HCT116 (cell line): ENCODE measurements at regions not wholly inside any gene's neighbourhood (a gene's known extent, or its start where the extent isn't known, plus 50 kb on each side); places are given as distances from the start of the nearest gene placed in this dataset.

ENCODE experiments used
- ATAC-seq: fragments of 200-7000 bp; cut with Tn5 transposase; 2 replicates; pipeline ENCODE4 v1.9.1; 2020; ENCODE audit warnings: mild to moderate bottlenecking, moderate library complexity
- BruUV-seq: library from RNA; stranded (reverse); fragments of 400-500 nt; replicated peaks from 2 replicates; lab custom pipeline; 2021; lab: Mats Ljungman, UMichigan
- CTCF ChIA-PET: fragments of 300-600 bp; sonication (Branson Sonifier 250); formaldehyde crosslinking; loops from one replicate; lab custom pipeline; 2021; ENCODE audit warnings: antibody characterized with exemption; lab: Charles Lee
- POLR2A ChIA-PET: fragments of 300-600, 350-600 bp; sonication (Branson Sonifier 250); formaldehyde crosslinking; loops from one replicate; lab custom pipeline; 2021; ENCODE audit warnings: antibody characterized with exemption; lab: Charles Lee
- RAD21 ChIA-PET, 2 experiments: fragments of 300-600 bp; sonication (Branson Sonifier 250); formaldehyde crosslinking; loops; one replicate each; lab custom pipeline; 2023; ENCODE audit warnings: low total read pairs in 2 of 2; ENCODE audit not compliant: uncharacterized antibody in 2 of 2, unreplicated experiment in 2 of 2, low non-redundant PET in 1 of 2; lab: Charles Lee
- DNase-seq: peaks from one replicate; pipeline ENCODE4 v3.0.0-alpha.2; 2010; ENCODE audit warnings: low read depth, low spot score
- H2AFZ ChIP-seq: fragments of 200-600 bp; shearing (Covaris generic), sonication (generic); 2 replicates; pipeline ENCODE4 v1.6.1; 2017; ENCODE audit warnings: low read depth, mixed run types, mixed read lengths, antibody characterized with exemption, low read length; ENCODE audit not compliant: poor library complexity, severe bottlenecking
- H3K27ac ChIP-seq: 2 replicates; pipeline ENCODE4 v1.5.1; 2012; ENCODE audit warnings: low read depth, low read length
- H3K27me3 ChIP-seq: fragments of 200-600 bp; sonication (generic); 2 replicates; pipeline ENCODE4 v1.6.1; 2016; ENCODE audit warnings: mixed run types, low read length, mixed read lengths; ENCODE audit not compliant: insufficient read depth
- H3K36me3 ChIP-seq, 2 experiments: fragments of 200-500 bp in 1 of 2; fragments of 200-600 bp in 1 of 2; sonication (Bioruptor generic) in 1 of 2; sonication (generic) in 1 of 2; 2 replicates each; pipeline versions ENCODE4 v1.5.1 to v1.6.1; 2014 to 2016; ENCODE audit warnings: low read length in 2 of 2, inconsistent platforms in 1 of 2, mixed read lengths in 1 of 2, mixed run types in 1 of 2; ENCODE audit not compliant: insufficient read depth in 2 of 2, control insufficient read depth in 1 of 2
- H3K4me1 ChIP-seq, 2 experiments: fragments of 200-600 bp in 1 of 2; sonication (generic) in 1 of 2; 2 replicates each; pipeline versions ENCODE4 v1.5.1 to v1.6.1; 2012 to 2017; ENCODE audit warnings: low read length in 2 of 2, inconsistent platforms in 1 of 2, mild to moderate bottlenecking in 1 of 2, mixed read lengths in 1 of 2, mixed run types in 1 of 2, moderate library complexity in 1 of 2; ENCODE audit not compliant: insufficient read depth in 2 of 2, control insufficient read depth in 1 of 2
- H3K4me2 ChIP-seq: fragments of 200-600 bp; sonication (generic); 2 replicates; pipeline ENCODE4 v1.6.1; 2017; ENCODE audit warnings: mixed run types, low read length, mixed read lengths
- H3K4me3 ChIP-seq, 2 experiments: fragments of 200-600 bp in 1 of 2; sonication (generic) in 1 of 2; replicated peaks in 1 of 2; 2 replicates each; pipeline ENCODE4 v1.5.1; 2011 to 2016; ENCODE audit warnings: low read length in 2 of 2, control low read depth in 1 of 2, low read depth in 1 of 2, mild to moderate bottlenecking in 1 of 2, mixed read lengths in 1 of 2, mixed run types in 1 of 2
- H3K79me2 ChIP-seq: fragments of 200-600 bp; sonication (generic); 2 replicates; pipeline ENCODE4 v1.6.1; 2017; ENCODE audit warnings: mild to moderate bottlenecking, mixed run types, low read length, moderate library complexity, mixed read lengths; ENCODE audit not compliant: insufficient read depth
- H3K9ac ChIP-seq: fragments of 200-600 bp; sonication (generic); 2 replicates; pipeline ENCODE4 v1.6.1; 2016; ENCODE audit warnings: low read length, mixed read lengths
- H3K9me2 ChIP-seq: fragments of 200-600 bp; sonication (generic), shearing (Covaris generic); 2 replicates; pipeline ENCODE4 v1.6.1; 2017; ENCODE audit warnings: mixed run types, mild to moderate bottlenecking, moderate library complexity; ENCODE audit not compliant: insufficient read depth
- H3K9me3 ChIP-seq, 2 experiments: fragments of 200-500 bp in 1 of 2; fragments of 200-600 bp in 1 of 2; sonication (Bioruptor generic) in 1 of 2; sonication (generic) in 1 of 2; 2 replicates each; pipeline ENCODE4 v1.6.1; 2014 to 2017; ENCODE audit warnings: low read length in 2 of 2, mixed read lengths in 2 of 2, inconsistent platforms in 1 of 2, low read depth in 1 of 2, mild to moderate bottlenecking in 1 of 2, mixed run types in 1 of 2, moderate library complexity in 1 of 2; ENCODE audit not compliant: control insufficient read depth in 1 of 2, insufficient read depth in 1 of 2
- H4K20me1 ChIP-seq: fragments of 200-600 bp; sonication (generic), shearing (Covaris generic); 2 replicates; pipeline ENCODE4 v1.6.1; 2017; ENCODE audit warnings: mixed run types, mild to moderate bottlenecking, moderate library complexity; ENCODE audit not compliant: insufficient read depth
- CBX3 ChIP-seq: IDR thresholded peaks from 2 replicates; pipeline ENCODE4 v1.6.1; 2012; ENCODE audit warnings: low read depth
- CTCF ChIP-seq, 3 experiments: fragments of 200-600 bp in 1 of 3; sonication (generic) in 1 of 3; IDR thresholded peaks in 2 of 3; conservative IDR thresholded peaks in 1 of 3; 2 replicates each; pipeline ENCODE4 v1.5.1; 2012 to 2017; ENCODE audit warnings: low read depth in 2 of 3, low read length in 2 of 3, antibody characterized with exemption in 1 of 3, borderline replicate concordance in 1 of 3, control low read depth in 1 of 3, mild to moderate bottlenecking in 1 of 3, mixed read lengths in 1 of 3, mixed run types in 1 of 3, moderate library complexity in 1 of 3; ENCODE audit not compliant: insufficient read depth in 1 of 3
- EGR1 ChIP-seq: IDR thresholded peaks from 2 replicates; pipeline ENCODE4 v1.6.1; 2012; ENCODE audit warnings: low read depth
- ELF1 ChIP-seq: IDR thresholded peaks from 2 replicates; pipeline ENCODE4 v1.6.1; 2012; ENCODE audit warnings: low read depth, borderline replicate concordance
- EZH2 ChIP-seq: fragments of 200-600 bp; sonication (generic); IDR thresholded peaks from 2 replicates; pipeline ENCODE4 v1.6.1; 2017; ENCODE audit warnings: antibody characterized with exemption, mixed run types
- EZH2phosphoT487 ChIP-seq: fragments of 200-600 bp; IDR thresholded peaks from 2 replicates; pipeline ENCODE4 v1.6.1; 2018; ENCODE audit warnings: antibody characterized with exemption, borderline replicate concordance
- FOSL1 ChIP-seq: IDR thresholded peaks from 2 replicates; pipeline ENCODE4 v1.6.1; 2012; ENCODE audit warnings: low read depth
- JUND ChIP-seq: IDR thresholded peaks from 2 replicates; pipeline ENCODE4 v1.6.1; 2012
- MAX ChIP-seq: IDR thresholded peaks from 2 replicates; pipeline ENCODE4 v1.6.1; 2012
- POLR2A ChIP-seq: IDR thresholded peaks from 2 replicates; pipeline ENCODE4 v1.7.0; 2011; ENCODE audit warnings: borderline replicate concordance; ENCODE audit not compliant: insufficient read depth, insufficient read length; ENCODE audit errors: extremely low read depth
- POLR2AphosphoS5 ChIP-seq: IDR thresholded peaks from 2 replicates; pipeline ENCODE4 v1.6.1; 2011; ENCODE audit warnings: mild to moderate bottlenecking, low read depth, low read length, moderate library complexity
- SP1 ChIP-seq: IDR thresholded peaks from 2 replicates; pipeline ENCODE4 v1.6.1; 2012; ENCODE audit warnings: low read depth
- TCF7L2 ChIP-seq: IDR thresholded peaks from 2 replicates; pipeline ENCODE4 v1.7.0; 2011; ENCODE audit warnings: borderline replicate concordance, inconsistent platforms; ENCODE audit not compliant: insufficient read depth, insufficient read length; ENCODE audit errors: extremely low read depth
- YY1 ChIP-seq: IDR thresholded peaks from 2 replicates; pipeline ENCODE4 v1.6.1; 2011; ENCODE audit warnings: low read length, low read depth, moderate library complexity, mild to moderate bottlenecking; ENCODE audit not compliant: insufficient replicate concordance; ENCODE audit errors: extremely low read depth
- ZBTB33 ChIP-seq: IDR thresholded peaks from 2 replicates; pipeline ENCODE4 v1.6.1; 2011; ENCODE audit warnings: mild to moderate bottlenecking, low read length, moderate library complexity; ENCODE audit not compliant: insufficient replicate concordance; ENCODE audit errors: extremely low read depth
- ZNF274 ChIP-seq: fragments of 200-500 bp; sonication (Bioruptor generic); IDR thresholded peaks from 2 replicates; pipeline ENCODE4 v1.6.1; 2014; ENCODE audit warnings: mild to moderate bottlenecking, low read depth, low read length, inconsistent platforms
- intact Hi-C: fragments of 100-400 bp; cut with micrococcal nuclease; formaldehyde crosslinking; loops from 2 replicates; pipeline ENCODE4 v1.10.0; 2022

DNA sequence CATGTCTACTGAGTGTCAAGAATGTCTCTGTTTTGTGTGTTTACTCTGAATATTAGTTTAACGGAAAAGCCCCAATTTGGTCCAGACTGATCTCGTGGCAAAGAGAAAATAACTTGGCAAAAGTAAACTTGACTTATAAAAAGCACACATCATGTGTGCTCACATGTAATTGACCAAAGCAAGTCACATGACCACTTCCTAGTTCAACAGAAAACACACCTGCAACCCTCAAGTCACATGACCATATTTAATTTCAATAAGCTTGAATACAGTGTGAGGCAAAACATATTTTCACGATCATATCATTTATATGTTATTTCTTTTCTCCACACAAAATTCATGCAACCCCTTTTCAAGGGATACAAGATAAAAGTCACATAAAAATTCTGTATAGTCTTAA lies 662.4 kb downstream of the SLITRK1 start:
- no peaks in the 10 kb centered on the region for H3K9me2 ChIP-seq
- ChIA-PET POLR2A (no interaction called here), CTCF (no interaction called here), RAD21 (no interaction called here)
- ATAC-seq, result no peak
- H2AFZ ChIP-seq, result no peak overlapping the region
- no peaks in the 10 kb centered on the region for H3K4me1 ChIP-seq
- DNase-seq, result no peak
- no TSS peak for BruUV-seq
- TF ChIP-seq EZH2phosphoT487 (no peak), EGR1 (no peak), POLR2AphosphoS5 (no peak), YY1 (no peak), FOSL1 (no peak), ZBTB33 (no peak), SP1 (no peak), EZH2 (no peak), TCF7L2 (no peak), MAX (no peak), CTCF (IDR thresholded peaks at IDR 0.05 in 2 of 3, conservative IDR thresholded peaks at IDR 0.05 in 1 of 3; ENCODE audit: borderline replicate concordance in 1 of 3, insufficient read depth in 1 of 3, low read depth in 2 of 3, low read length in 2 of 3) (no peak), JUND (no peak), ZNF274 (no peak), CBX3 (no peak), POLR2A (no peak), ELF1 (no peak)
- H3K27me3 ChIP-seq, result no peaks in the 10 kb centered on the region
- H3K79me2 ChIP-seq, result no peaks in the 10 kb centered on the region
- no peak overlapping the region for H3K9ac ChIP-seq
- no peaks in the 10 kb centered on the region for H4K20me1 ChIP-seq
- intact Hi-C loops, result no loop called here
- no peaks in the 10 kb centered on the region; a peak in 2 of 4 replicates for H3K9me3 ChIP-seq
- H3K36me3 ChIP-seq, result no peaks in the 10 kb centered on the region
- H3K4me2 ChIP-seq, result no peak overlapping the region
- H3K27ac ChIP-seq, result no peak overlapping the region
- H3K4me3 ChIP-seq, result no peak overlapping the region
